Stimulated activated CD4-positive, alpha-beta T cell treated with anti-CD3 and anti-CD28 coated beads, Interleukin-12 subunit alpha, Interleukin-12 subunit beta, amount 100 ng/mL, for 48 hours (primary cell): ENCODE measurements at regions not wholly inside any gene's neighbourhood (a gene's known extent, or its start where the extent isn't known, plus 50 kb on each side); places are given as distances from the start of the nearest gene placed in this dataset.

Experiments used
- DNase-seq, 3 donors: peaks; one replicate each; pipeline ENCODE4 v3.0.0-alpha.2; 2020; ENCODE audit warnings: low read depth in 2 of 3, low spot score in 1 of 3

GRCh38 chr10:121411004-121411403 lies 187.2 kb downstream of the FGFR2 start:
- no peak for DNase-seq

GRCh38 chr10:121413951-121414350 lies 184.3 kb downstream of the FGFR2 start:
- DNase-seq, result no peak

- DNase-seq, result no peak
Observed at GRCh38 chr10:121414366-121415062, 183.7 kb downstream of the FGFR2 start.

GRCh38 chr10:121415063-121415399 lies 183.2 kb downstream of the FGFR2 start:
- DNase-seq, result no peak

- no peak for DNase-seq
Observed at GRCh38 chr10:121416071-121416470, 182.2 kb downstream of the FGFR2 start.

- no peak for DNase-seq
Observed at GRCh38 chr10:121417298-121417697, 180.9 kb downstream of the FGFR2 start.

GRCh38 chr10:121418126-121418777 lies 180.0 kb downstream of the FGFR2 start:
- DNase-seq, result no peak

GRCh38 chr10:121420006-121420405 lies 178.2 kb downstream of the FGFR2 start:
- no peak for DNase-seq

GRCh38 chr10:121422096-121422495 lies 176.1 kb downstream of the FGFR2 start:
- no peak for DNase-seq

GRCh38 chr10:121425623-121426022 lies 172.6 kb downstream of the FGFR2 start:
- no peak for DNase-seq

- no peak for DNase-seq
Observed at GRCh38 chr10:121426307-121426706, 171.9 kb downstream of the FGFR2 start.
